ENCODE measurements at regions not wholly inside any gene's neighbourhood (a gene's known extent, or its start where the extent isn't known, plus 50 kb on each side); places are given as distances from the start of the nearest gene placed in this dataset.
"Not testable (repeated sequence)": the region's sequence is repeated elsewhere in the genome, so short reads cannot be mapped to it uniquely, and the experiment has no call there.

DNA sequence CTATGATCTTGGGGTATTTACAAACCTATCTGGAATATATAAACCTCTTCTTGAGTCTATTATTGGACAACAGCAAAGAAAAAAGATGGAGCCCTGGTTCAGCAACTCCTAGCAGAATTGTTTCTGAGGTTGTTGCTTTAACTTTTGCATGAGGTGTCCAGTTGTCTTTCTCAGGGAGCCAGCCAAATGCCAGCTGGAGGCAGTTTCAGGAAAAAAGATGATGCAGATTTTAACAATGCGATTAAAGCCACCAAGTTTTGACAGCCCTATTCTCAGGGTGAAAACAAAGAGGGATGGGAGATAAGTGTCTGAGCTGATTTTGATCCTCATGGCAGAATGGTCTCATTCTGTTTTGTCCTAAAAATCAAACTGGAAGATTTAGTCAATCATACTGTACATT is 181.6 kb upstream of the RASGRP1 start:
- no peak for DNase-seq

GRCh38 chr15:38748710-38749109 is 184.1 kb upstream of the RASGRP1 start:
- no peak for DNase-seq

GRCh38 chr15:38750786-38751185 is 186.2 kb upstream of the RASGRP1 start:
- DNase-seq: no peak

DNA sequence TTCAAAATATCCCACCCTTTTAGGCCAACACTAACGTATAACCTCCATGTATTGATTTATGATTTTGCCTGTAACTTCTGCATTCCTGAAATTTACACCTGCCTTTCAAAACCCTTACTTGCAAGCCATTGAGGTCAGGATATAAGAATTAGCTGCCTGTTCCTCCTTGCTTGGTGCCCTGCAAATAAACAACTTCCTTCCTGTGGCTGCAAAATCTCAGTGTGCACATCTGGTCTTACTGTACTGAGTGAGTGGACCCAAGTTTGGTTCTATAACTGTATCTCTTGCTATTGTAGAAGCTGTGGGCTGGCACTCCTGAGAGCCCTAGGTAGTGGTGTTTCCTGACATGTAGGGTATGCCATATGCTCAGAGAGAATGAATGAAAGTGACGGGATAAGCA is 191.1 kb upstream of the RASGRP1 start:
- DNase-seq: no peak

- no peak for DNase-seq
Measured at GRCh38 chr15:38756441-38756840, 191.8 kb upstream of the RASGRP1 start.

DNA sequence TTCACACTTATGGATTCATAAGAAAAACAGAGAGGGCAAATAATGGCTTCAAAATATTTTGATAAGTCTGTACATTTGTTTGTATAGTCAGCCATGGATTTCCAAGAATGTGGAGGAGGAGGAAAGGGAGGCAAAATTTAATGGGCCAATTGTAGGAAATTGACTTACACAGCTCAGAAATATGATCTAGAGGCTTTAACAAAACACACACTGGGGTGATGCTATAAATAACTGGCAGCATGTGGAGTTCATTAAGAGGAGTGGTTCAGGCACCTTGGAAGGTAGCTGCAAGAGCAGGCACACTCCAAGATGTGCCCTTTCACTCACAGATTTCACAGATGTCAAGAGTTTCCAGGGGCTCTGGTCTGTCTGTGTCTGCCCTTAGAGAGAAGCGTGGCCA is 193.4 kb upstream of the RASGRP1 start:
- DNase-seq: no peak

DNA sequence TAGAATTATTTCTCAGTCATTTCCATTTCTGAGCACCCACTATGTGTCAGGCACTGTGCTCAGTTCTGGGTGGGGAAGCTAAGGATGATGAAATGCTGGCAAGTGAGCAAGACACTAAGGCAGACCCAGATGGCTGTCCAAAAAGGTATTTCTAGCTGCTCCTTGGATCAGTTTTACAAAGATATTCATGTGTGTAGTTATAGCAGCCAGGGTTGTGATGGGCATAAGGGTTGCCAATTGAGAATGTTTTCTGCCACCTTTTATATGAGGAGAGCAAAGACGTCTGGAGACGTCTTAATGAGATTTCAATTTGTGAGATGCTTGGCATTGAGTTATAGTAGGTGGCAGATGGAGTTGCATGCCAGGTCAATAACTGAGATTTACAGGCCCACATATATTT is 197.1 kb upstream of the RASGRP1 start:
- DNase-seq: no peak

GRCh38 chr15:38768970-38769369 is 204.4 kb upstream of the RASGRP1 start:
- no peak for DNase-seq

DNA sequence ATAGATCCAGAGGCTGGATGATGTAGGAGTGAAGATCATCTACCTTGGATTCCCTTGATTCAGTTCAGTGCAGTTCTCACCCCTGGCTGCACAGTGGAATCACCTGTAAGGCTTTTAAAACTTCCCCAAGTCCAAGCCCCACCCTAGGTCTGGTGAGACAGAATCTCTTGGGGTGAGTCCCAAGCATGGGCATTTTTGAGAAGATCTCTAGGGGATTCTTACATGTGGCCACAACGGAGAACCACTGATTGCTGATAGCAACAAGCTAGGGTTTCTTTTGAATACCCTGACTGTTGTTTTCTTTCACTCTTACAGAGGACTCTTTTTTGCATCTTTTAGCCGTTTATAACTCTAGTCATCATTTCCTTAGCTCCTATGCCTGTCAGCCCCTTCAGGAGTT is 204.9 kb upstream of the RASGRP1 start:
- no peak for DNase-seq

- not testable (repeated sequence) for DNase-seq
Measured at GRCh38 chr15:38774076-38774475, 209.5 kb upstream of the RASGRP1 start.

DNA sequence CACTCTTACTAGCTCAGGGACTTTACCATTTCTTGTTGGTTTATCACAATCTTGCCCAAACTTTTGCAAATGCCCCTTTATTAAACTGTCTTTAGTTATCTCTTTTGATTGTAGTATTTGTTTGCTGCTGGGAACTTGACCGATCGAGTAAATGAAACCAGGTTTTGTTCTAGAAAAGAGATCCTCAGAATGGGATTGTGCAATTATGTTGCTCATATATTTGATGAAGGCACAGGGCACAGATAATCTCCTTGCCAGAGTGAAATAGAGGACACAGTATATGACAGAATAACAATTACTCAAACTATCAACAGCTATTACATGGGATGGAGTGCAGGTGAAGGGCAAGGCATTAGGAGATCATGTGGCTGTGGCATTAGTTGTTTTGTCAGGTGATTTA is 216.6 kb upstream of the RASGRP1 start:
- DNase-seq: no peak

GRCh38 chr15:38782156-38782555 is 217.5 kb upstream of the RASGRP1 start:
- DNase-seq: no peak

- no peak for DNase-seq
Measured at GRCh38 chr15:38788918-38789317, 224.3 kb upstream of the RASGRP1 start.

DNA sequence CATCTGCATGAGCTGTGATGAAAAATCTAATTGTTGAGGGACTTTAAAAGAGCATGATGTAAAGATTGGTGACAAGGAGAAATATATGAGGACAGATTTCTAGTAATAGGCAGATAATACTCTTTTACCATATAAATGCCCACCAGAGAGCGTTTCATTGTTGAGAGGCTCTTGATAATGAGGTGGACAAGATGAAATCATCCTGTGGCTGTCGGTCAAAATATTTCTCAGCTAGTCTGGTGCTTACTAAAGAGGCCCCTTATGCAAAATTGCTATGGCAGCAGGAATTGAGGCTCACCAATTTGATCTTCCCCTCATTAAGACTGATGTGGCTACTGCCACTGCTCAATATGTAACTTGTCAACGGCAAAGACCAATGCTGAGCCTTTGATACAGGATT is 225.0 kb upstream of the RASGRP1 start:
- no peak for DNase-seq

- DNase-seq: no peak
Measured at GRCh38 chr15:38793206-38793810, 228.7 kb upstream of the RASGRP1 start.

- no peak for DNase-seq
Measured at GRCh38 chr15:38795471-38796245, 231.0 kb upstream of the RASGRP1 start.

DNA sequence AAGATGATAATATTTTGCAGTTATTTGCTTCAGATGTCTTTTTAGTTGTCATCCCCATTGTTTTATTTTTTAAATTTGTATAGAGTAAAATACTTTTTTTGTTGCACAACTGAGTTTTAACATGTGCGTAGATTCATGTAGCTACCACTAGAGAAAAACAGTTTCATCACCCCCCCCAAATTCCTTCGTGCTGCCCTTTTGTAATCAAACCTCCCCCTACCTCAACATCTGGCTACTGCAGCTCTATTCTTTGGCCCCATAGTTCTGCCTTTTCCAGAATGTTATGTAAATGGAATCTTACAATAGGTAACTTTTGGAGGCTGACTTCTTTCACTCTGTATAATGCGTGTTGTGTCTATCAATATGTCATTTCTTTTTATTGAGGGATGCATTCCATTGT is 232.0 kb upstream of the RASGRP1 start:
- DNase-seq: no peak

GRCh38 chr15:38797506-38797905 is 232.9 kb upstream of the RASGRP1 start:
- not testable (repeated sequence) for DNase-seq

DNA sequence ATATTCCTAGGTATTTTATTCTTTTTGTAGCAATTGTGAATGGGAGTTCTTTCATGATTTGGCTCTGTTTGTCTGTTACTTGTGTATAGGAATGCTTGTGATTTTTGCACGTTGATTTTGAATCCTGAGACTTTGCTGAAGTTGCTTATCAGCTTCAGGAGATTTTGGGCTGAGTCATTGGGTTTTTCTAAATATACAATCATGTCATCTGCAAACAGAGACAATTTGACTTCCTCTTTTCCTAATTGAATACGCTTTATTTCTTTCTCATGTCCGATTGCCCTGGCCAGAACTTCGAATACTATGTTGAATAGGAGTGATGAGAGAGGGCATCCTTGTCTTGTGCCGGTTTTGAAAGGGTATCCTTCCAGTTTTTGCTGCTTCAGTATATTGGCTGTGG is 234.6 kb upstream of the RASGRP1 start:
- DNase-seq: not testable (repeated sequence)

GRCh38 chr15:38809621-38810020 is 245.0 kb upstream of the RASGRP1 start:
- no peak for DNase-seq

GRCh38 chr15:38810686-38811085 is 246.1 kb upstream of the RASGRP1 start:
- no peak for DNase-seq

DNA sequence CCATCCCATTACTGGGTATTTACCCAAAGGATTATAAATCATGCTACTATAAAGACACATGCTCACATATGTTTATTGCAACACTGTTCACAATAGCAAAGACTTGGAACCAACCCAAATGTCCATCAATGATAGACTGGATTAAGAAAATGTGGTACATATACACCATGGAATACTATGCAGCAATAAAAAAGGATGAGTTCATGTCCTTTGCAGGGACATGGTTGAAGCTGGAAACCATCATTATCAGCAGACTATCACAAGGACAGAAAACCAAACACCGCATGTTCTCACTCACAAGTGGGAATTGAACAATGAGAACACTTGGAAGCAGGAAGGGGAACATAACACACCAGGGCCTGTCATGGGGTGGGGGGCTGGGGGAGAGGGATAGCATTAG is 249.6 kb upstream of the RASGRP1 start:
- DNase-seq: not testable (repeated sequence)

DNA sequence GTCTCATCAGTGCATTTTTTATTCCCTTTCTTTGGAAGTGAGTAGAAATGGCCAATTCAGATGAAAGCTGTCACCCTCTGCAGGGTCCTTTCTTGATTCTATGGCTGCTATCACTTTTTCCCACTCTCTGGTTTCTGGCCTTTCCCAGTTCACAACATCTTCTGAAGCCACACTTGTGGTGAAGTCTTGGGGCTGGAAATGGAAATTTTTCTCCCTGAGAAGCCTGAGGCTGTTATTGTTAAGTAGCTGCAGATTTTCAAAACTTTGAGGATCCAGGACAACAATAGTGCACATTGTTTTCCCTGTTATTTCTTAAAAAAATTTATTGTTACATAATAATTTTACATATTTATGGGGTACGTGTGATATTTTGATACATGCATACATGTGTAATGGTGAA is 250.3 kb upstream of the RASGRP1 start:
- DNase-seq: no peak

DNA sequence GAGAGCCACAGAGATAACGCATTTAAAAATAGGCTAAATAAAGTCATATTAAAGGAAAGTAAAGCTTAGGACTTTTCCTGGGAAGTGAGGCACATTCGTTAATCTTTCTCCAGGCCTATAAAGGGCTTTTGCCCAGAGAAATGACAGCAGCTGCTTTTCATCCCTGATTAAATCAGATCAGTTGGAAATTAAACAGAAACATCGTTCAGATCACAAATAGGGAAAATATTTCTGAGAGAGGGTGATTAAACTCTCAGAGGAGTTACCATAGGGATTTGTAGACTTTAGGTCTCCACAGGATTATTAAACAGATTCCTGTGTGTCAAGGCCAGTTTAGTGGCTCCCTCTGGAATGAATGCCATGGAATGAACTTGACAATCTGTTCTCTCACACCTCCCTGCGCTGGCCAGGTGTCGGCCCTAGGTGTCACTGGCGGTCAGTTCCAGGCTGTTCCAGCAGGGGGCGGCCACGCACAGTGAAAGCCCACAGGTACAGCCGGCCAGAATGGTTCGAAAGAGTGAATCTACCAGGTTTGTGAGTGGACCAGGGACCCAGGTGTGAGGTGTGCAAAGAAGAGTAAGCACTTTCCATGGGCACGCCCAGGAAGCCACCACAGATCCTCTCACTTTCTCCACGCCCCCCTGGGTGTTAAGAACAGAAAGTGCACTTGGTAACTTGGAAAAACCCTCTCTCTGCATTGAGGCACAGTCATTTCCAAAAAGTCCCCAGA is 253.0 kb upstream of the RASGRP1 start:
- DNase-seq: no peak

Measured in NCI-H1417 treated with DMSO at 0.1 percent for 48 hours (cell line).